Activated CD4-positive, alpha-beta T cell treated with anti-CD3 and anti-CD28 coated beads, Interleukin-2, amount 50 U/mL, for 24 hours (primary cell): ENCODE measurements at regions not wholly inside any gene's neighbourhood (a gene's known extent, or its start where the extent isn't known, plus 50 kb on each side); places are given as distances from the start of the nearest gene placed in this dataset.

Source experiments
- DNase-seq, 2 donors: peaks; one replicate each; pipeline ENCODE4 v3.0.0-alpha.2; 2020; ENCODE audit warnings: low read depth in 1 of 2, low spot score in 1 of 2

DNA sequence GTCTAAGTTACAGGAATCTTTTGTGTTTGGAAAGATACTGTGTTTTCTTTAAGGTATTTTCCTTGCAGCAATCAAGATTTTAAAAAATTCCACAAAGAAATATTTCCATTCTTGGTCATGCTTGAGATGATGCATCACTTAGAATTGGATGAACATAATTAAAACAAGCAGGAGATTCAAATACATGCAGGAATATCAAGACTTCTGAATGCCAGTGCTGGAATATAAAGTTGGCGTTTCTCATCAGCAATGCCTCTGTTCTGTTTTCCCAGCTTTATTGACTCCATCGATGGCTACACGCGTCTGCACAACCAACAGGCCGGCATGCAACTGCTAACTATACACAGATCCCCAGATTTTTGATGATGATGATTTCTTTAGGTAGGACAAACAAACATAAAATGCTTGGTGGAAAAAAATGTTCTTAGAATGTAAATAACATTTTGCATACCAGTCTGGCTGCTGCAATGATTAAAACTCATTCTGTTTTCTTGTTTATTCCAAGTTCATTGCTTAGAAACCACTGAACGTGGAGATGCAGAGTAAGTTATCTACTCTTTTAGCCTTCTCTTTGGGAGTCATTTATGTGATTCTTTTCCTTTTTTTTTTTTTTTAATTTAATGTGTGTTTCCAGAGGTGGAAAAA is 91.3 kb upstream of the FAM171A1 start:
- DNase-seq: no peak

DNA sequence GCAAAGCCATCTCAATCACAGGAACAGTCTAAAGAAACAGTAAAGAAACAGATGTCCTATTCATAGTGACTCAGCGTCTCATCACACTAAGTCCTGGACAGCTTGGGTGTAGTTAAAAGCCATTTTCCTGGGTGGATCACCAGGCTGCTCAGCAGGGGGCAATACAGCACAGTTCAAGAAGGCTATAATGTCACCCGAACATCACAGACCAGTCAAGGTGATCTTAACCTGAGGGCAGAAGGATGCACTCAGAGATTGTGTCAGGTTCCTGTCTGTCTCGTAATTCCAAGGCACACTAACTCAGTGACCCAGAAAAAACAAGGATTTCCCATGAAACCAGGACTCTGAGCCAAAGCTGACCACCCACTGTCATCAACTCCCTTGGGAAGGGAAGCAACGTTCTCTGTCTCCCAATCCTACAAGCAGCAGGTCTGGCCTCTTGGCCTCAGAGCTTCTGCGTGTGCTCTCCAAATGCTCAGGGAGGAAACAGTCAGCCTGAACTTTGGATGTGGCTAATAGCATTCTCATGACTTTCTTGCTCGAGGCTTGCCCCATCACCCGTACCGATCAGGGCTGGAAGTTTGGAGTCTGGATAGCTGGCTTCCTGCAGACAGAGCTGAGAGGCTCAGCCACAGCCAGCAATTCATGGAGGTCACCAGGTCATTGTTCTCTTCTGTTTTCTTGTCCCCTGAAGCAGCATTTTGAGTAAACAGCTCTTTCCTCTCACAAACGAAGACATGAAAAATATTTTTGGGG is 90.4 kb upstream of the FAM171A1 start:
- DNase-seq: no peak

DNA sequence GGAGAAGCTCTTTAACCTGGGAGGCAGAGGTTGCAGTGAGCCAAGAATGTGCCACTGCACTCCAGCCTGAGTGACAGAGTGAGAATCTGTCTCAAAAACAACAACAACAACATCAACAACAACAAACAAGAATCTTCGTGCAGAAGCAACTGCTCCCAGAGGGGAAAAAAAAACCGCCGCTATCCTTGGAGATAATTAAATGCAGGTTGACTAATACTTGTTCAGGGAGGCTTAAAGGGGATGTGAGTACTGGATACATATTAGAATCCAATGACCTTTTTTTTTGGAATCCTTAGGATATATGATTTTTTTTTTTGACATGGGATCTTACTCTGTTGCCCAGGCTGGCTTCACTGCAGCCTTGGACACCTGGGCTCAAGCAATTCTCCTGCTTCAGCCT is 89.6 kb upstream of the FAM171A1 start:
- DNase-seq: no peak

DNA sequence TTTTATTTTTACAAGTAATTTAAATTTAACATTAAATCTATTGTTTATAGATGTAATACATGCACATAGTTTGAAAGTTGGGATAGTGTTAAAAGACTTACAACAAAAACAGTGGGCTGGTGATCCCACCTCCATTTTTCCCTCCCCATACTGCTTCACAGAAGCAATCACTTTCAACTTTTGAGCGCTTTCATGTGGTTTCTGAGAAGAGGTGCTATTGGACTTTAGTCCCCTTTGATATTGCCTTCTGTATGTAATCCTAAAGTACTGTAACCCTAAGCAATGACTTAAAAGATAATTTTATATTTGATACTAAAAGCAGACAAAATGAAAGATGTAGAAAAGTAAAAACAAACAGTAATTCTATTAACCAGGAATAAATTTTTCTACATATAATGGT is 88.1 kb upstream of the FAM171A1 start:
- DNase-seq: no peak

DNA sequence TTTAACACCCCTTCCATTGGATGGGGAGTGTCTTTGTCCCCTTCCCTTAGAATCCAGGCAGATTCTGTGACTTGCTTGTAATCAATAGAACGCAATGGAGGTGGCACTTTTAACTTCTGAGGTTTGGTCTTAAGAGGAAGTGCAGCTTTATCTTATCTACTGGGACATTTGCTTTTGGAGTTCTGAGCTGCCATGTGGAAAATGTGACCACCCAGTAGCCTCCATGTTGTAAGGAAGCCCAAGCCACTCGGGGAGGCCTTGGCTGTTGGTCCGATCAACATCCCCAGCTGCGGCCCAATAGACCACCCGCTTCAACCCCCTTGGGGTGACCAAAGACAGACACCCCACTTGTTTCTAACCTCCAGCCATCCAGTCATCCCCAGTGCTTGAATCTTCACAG is 86.3 kb upstream of the FAM171A1 start:
- no peak for DNase-seq

DNA sequence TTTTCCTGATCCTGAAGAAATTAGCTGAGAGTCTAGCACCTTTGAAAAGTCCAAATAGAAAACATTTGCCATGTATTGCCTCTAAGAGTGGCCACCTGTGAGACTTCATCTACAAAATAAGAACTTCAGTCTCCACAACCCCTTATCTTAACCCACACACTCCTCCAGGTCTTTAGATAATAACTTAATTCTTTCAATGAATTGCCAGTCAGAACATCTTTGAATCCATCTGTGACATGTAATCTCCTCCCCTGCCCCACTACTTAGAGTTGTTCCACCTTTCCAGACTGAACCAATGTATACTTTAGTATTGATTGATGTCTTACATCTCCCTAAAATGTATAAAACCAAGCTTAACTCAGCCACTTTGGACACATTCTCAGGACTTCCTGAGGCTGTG is 84.4 kb upstream of the FAM171A1 start:
- DNase-seq: no peak

DNA sequence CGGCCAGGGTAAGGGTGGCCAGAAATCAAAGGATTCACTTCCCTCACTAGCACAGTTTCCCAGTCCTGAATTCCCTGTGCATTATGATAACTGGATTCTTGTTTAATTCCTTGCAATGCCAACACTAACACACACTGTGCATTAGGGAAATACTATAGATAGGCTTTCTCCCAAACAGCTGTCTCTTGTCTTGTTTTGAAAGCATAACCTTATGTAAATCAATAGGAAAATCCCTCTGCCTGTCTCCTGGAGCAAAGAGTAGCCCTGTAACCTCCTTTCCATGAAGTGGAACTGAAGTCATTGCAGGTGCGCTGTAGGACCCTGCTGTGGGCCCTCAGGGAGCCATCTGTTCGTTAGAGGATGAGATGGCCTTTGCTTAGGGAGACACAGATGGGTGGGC is 82.8 kb upstream of the FAM171A1 start:
- DNase-seq: no peak

DNA sequence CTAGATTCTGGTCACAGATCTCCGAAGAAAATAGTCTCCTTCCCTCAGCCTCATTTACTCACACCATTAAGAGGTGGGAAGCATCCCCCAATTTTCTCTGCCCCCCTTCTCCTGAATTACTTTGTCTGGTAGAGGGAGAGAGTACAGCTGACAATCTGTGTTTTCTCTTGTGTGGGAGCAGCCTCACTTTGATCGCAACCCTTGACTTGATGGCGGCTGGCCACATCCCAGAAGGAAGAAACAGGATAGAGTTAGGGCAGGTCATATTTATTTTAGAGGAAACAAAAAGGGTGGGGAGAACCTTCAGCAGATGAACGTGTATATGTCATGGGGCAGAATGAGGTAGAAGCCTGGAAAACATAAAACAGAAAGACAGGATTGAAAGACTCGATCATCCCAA is 82.4 kb upstream of the FAM171A1 start:
- DNase-seq: no peak

DNA sequence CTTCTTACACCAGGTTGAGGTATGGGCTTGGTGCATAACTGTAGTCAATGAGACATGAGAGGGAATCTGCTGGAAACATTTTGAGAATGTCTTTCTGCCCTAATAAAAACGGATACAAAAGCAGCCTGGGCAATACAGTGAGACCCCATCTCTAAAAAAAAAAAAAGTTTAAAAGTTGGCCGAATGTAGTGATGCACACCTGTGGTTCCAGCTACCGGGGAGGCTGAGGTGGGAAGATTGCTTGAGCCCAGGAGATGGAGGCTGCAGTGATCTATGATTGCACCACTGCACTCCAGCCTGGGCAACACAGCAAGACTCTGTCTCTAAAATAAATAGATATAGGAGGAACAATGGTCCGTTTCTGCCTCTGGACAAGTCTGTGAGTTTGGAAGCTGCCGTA is 81.5 kb upstream of the FAM171A1 start:
- DNase-seq: no peak

DNA sequence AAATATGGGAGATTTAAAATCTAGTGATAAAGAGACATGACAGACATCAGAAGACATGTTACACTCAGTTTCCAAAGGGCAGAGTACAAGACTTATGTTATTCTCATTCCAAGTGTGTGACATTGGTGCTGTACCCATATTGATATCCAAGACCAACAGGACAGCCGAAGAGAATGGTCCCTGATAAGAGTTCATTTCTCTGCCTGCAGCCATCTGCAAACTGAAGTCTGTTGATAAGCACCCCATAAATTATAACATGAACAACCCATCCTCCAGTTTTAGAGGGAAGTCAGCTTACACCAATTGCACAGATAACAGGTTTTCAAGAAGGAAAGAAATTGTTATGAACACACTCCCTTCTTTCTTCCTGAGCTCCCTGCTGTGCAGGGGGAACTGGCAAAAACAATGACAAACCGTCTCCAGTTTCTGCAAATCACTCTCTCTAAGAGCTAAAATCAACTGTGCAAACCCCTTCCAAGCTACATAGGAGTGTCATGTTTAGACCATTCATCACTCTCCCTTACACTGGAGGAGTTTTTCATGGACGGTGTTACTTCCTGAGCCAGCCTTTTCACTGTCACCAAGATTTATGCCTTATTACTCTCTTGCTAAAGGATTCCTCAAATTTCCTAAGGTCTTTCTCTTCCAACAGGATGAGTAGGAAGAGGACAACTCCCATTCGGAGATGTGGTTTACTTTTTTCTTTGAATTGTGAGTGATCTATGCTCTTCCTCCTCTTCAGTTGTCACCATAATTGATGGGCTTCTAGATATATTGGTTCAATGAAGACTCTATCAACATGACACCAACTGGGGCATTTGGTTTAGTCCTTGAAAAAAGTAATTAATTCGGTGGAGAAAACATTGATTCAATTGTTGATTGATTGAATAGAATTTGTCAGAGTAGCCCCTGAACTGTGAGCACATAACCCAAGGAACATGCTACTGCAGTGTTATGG is 80.3 kb upstream of the FAM171A1 start:
- no peak for DNase-seq

DNA sequence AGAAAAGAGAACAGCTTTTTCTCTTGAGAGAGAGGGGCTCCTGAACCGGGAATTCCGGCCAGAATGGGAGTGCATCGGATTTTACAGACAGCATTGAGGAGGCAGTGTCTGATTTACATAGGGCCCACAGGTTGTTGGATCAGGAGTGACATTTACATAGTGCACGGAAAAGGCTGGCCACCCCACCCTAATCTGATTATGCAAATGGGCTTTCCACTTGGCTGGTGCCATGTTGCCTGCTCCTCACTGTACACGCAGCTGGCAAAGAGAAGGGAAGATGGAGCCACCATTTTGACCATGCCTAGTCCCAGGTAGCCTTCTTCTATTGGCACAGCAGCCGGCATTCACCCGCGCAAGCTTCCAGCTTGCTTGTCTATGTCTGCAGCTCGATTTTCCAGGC is 77.5 kb upstream of the FAM171A1 start:
- DNase-seq: no peak

DNA sequence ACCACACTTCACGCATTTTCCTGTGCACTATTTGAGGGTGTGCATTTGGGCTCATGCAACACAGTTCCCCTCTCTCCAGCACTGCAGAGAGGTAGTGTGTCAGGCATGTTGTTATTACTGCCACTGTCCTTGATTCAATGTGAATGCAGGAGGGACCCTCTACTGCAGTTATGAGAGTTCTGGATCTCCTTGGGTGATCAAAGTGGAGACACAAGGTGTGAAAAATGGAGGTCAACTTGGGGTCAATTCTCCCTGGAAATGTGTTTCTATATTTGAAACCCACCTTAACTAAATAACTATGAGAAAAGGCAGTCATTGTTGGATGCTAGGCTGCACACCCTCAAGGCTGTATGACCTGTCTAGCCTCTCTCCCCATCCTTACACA is 73.9 kb upstream of the FAM171A1 start:
- no peak for DNase-seq

DNA sequence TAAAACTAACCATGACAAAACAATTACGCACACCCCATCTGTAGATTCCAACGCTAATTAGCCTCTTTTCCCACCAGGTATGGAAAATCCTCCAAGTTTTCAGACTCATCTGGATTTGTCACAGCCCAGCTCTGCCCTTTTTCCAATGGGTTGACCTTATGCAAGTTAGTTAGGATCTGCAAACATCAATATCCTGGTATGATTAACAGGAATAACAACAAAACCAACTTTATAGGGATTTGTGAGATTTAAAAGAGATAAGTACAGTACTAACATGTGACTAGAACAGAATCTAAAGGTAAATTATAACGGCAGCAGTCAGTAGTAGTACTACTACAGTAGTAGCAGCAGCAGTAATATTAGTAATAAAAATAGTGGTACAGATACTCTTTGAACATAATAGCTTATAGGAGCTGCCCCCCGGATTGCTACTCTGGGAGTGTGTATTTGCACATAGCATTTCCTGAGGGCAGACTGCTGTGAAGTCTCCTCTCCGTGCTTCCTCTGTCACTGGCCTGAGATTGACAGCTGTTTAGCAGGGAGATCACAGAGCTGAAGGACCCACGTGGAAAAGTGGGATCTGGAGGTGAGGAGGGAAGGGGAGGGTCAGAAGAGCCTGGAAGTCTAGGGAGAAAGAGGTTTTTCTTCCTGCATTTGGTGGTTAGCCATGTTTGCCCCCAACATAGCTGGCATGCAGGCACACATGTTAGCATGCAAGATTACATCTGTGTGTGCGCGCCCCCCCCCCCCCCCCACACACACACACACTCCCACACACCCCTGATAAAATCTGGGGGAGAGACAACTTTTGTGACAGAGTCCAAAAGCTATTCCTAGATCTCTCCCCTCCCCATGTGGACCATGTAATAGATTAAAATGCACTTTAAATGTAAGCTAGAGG is 73.3 kb upstream of the FAM171A1 start:
- DNase-seq: no peak

DNA sequence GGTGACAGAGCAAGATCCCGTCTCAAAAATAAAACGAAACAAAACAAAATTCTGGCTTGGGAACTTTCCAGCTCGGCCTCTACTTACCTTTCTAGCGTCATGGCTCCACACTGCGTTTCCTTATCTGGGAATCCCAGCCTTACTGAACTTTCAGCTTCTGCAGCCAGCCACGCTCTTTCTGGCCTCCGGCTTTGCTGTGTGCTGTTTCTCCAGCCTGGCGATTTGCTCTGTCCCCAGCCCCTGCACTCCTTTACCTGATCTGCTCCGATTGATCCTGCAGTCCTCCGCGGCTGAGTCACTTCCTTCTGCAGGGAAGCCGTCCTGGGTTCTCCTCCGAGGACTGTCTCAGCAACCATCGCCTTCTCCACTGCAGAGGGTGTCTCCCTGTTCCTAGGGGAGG is 71.0 kb upstream of the FAM171A1 start:
- DNase-seq: no peak

DNA sequence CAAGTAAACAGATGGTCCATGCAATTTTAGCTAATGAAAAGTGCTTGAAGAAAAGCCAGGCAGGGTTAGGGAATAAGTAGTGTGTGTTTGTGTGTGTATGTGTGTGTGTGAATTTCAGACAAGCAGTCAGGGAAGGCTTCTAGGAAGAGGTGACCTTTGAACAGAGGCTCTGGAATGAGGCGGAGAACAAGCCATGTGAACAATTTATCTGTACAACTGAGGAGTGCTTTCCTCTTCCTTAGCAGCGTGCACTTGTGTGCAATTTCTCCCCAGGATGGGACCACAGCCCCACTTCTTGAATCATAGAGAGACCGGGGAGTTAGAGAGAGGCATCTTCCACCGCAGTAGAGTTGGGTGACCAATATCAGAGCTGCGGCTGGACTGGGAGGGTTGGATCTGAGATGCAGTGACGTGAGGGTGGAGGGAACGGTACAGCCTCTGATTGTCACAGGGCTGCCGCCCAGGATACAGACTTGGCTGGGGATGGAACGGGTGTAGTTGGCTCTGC is 69.2 kb upstream of the FAM171A1 start:
- no peak for DNase-seq

DNA sequence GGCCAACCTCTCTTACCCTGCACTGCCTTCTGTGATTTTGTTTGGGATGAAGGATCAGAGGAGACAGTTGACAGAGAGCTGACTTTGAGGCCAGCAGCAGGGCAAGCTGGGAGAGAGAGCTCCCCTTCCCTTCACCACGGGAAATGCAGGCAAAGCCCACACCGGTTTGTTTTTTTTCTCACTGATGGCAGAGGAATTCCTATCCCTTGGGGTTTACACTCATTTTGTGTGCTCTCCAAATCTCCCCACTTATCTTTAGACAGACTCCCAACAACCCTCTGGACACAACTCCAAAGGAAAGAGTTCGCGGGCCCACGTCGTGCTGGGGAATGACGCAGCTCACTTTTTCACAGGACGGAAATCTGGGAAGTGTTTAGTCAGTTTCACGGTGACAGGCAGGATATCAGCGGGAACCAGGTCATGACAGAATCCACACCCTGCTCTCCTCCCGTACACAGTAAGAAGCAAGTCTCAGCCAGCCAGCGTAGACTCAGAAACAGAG is 68.3 kb upstream of the FAM171A1 start:
- DNase-seq: no peak

DNA sequence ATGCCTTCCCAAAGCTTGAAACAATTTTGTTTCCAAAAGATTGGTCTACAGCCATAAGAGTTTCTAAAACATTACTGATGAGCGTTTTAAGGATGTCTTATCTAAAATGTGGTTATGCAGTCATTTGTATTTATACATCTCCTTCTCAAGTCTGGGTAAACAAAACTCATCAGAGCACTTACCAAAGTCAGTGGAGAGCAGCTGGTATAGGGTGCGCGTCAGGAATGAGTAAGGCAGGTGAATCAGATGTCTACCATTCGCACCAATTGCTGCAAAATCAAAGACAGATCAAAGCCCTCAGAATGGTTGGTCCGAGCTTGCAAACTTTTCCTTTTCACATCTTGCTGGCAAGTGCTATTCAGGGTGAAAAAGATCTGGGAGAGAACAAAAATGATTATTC is 65.6 kb upstream of the FAM171A1 start:
- DNase-seq: no peak

DNA sequence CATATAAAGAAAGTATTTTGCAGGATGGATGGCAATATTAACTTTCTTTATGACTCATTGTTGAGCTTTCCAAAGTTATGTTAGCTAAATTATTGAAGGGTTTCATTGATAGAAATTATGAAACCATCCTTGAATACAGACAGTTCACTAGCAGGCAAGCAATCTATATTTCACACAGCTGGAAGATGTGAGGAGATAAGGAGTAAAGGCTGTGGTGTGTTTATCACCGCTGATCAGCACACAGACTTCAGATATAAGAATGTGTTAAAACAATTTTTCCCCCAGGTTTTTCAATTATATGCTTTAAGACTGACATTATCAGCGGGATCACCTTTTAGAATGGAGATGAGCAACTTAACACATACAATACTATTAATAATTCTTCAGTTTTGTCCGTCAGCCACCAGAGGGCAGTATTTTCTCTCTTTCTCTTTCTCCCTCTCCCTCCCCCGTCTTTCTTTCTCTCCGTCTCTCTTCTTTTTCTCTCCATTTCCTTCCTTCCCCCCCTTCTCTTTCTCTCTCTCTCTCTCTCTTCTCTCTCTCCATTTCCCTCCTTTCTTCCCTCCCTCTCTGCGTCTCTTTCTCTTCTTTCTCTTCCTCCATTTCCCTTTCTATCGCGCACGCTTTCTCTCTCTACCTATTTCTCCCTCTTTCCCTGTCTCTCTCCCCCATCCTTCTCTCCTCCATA is 62.9 kb upstream of the FAM171A1 start:
- peak in 1 of 2 donors; percentile 48 for DNase-seq

DNA sequence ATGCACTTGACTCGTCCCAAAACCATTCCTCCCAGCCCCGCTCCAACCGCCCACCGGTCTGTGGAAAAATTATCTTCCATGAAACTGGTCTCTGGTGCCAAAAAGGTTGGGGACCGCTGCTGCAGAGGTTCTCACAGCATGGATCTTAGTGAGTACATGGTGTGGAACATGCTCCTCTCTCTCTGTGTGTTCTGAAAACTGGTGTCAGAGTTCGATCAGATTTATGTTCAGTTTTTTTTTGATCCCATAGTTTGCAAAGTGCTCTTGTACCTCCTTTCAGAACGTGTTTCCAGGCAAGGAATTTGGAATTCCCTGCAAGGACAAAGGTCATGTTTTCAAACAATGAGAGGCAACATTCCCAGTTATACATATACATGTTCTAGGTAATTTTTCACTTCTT is 61.2 kb upstream of the FAM171A1 start:
- no peak for DNase-seq
